Left cardiac atrium (tissue), 4 donors: ENCODE measurements at regions not wholly inside any gene's neighbourhood (a gene's known extent, or its start where the extent isn't known, plus 50 kb on each side); places are given as distances from the start of the nearest gene placed in this dataset.
"Not testable (repeated sequence)": the region's sequence is repeated elsewhere in the genome, so short reads cannot be mapped to it uniquely, and the experiment has no call there.

Source experiments
- ATAC-seq, 2 donors: fragments of 200-7000 bp; cut with Tn5 transposase; one replicate each; pipeline ENCODE4 v1.9.1; 2020; ENCODE audit warnings: mild to moderate bottlenecking in 2 of 2, moderate library complexity in 2 of 2
- DNase-seq: peaks from one replicate; pipeline ENCODE4 v3.0.0-alpha.2; 2020
- intact Hi-C, 2 donors: fragments of 100-400 bp; cut with DNase I; formaldehyde crosslinking; loops; one replicate each; pipeline versions ENCODE4 v1.14.1 to v1.15.1; 2022 to 2023
- donor health status: DM: no; HTN: yes; CAD: no.
- donor health status: DM: no; HTN: yes; CAD: no; lungs with severe emphysema.
- donor health status: DM: yes; HTN: yes; CAD: no.
- donor health status: Dilated cardiomyopathy.

DNA sequence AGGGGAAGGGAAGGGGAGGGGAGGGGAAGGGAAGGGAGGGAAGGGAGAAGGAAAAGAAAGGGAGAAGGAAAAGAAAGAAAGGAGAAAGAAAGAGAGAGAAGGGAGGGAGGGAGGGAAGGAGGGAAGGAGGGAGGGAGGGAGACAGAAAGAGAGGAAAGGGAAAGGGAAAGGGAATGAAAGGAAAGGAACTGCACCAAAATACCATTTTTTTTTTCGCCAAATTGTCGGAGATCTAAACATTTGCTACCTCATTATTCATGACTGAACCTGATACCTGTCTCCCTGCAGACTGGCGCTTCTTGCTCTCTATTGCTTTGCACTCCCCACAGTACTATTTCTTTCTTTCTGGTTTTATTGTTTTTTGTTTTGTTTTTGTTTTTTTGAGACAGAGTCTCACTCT, 117.3 kb upstream of the LGSN start:
- ATAC-seq = no peak

DNA sequence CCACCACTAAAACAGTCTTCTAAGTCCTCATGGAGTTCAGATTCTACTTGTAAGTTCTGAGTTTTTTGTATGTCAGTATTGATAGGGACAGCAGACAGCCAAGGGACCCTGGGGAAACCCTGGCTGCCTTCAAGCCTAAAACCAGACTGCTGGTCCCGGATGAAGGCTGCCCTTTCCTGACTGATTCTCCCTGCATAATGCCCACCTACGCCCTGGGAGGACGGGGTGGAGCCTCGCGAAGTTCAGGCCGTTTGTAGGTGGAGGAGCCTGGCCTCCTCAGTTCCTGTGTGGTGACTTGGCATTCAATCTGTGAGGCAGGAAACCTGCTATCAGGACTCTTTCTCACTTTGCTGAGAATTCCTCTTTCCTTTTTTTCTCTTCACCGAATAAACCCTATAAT, 120.3 kb upstream of the LGSN start:
- intact Hi-C loops = no loop called here
- DNase-seq (no peak), ATAC-seq (no peak)

More for the DNA sequence above, 117.3 kb upstream of the LGSN start:
- no peak for DNase-seq
- intact Hi-C loops = no loop called here

DNA sequence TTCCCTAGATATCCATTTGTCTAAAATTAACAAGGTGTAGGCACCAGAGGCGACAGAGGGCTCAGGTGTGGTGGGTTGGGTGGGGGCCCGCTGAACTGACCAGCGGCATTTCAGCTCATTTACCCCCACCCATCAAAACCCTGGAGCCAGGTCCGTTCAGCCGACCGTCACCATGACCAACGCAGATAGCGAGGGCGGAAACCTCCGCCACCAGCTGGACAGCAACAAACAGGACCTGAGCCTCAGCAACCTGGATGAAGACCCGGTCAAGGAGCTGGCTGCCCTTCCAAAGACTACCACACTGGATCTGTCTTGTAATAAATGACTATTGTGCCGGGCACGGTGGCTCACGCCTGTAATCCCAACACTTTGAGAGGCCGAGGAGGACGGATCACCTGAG, 120.8 kb upstream of the LGSN start:
- ATAC-seq = no peak
- DNase-seq = no peak
- intact Hi-C loops = no loop called here

DNA sequence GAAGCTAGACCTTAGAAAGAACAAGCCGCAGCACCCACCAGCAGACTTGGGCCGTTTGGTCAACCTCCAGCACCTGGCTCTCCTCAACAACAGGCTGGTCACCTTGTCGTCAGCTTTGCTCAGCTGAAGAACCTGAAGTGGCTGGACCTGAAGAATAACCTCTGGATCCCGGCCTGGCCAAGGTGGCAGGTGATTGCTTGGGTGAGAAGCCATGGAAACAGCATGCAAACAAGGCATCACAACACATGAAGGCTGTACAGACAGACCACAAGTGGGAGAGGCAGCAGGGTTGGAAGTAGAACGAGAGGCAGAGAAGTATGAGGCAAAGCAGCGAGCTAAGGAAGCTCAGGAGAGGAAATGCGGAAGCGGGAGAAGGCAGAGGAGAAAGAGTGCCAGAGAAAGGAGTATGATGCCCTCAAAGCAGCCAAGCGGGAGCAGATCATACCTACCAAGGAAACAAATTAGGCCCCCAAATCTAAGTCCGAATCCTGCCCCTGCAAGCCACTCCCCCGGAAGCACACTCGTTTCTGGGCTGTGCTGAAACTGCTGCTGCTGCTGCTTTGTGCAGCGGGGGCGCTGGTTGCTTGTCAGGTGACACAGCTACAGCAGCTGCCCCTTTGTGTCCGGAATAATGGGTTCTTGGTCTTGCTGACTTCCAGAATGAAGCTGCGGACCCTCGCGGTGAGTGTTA, 121.6 kb upstream of the LGSN start:
- ATAC-seq = no peak
- no peak for DNase-seq
- intact Hi-C loops = no loop called here

DNA sequence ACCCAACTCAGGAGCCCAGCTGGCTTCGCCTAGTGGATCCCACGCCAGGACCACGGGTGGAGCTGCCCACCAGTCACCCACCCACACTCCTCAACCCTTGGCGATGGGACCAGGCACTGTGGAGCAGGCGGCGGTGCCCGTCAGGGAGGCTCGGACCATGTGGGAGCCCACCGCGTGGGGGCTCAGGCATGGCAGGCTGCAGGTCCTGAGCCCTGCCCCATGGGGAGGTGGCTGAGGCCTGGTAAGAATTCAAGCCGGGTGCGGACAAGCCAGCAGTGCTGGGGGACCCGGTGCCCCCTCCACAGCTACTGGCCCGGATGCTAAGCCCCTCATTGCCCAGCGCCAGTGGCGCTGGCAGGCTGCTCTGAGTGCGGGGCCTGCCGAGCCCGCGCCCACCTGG, 123.1 kb upstream of the LGSN start:
- DNase-seq (no peak), ATAC-seq (no peak)
- intact Hi-C loops = no loop called here

DNA sequence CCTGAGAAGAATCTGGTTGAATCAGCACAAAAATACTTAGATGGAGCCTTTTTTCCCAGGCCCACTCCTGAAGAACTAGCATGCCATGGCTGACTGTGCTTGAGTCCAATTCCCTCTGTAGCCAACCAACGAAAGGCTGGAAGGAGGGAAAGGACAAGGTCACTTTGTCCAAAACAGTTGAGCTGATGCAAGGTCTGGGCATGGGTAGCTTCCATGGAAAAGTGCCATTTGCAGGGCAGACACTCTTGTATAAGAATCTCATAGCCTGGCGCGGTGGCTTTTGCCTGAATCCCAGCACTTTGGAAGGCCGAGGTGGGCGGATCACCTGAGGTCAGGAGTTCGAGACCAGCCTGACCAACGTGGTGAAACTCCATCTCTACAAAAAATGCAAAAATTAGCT, 125.0 kb upstream of the LGSN start:
- intact Hi-C loops = no loop called here
- ATAC-seq (no peak), DNase-seq (no peak)

DNA sequence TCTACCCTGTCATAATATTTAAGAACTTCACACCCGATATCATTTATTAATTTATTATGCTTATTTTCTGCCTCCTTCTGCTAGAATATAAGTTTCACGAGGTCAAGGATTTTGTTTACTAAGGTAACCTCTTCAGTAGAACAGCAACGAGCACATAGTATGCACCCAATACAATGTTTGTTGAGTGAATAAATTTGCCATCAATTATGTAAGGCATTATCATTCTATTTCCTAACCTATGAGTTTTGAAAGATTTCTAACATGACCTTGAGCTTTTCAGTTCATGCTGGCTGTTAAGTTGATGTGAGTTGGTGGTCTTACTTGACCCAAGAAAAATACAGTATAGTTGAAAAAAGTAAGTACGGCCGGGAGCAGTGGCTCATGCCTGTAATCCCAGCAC, 125.9 kb upstream of the LOC128125822 start:
- DNase-seq (no peak), ATAC-seq (no peak)
- intact Hi-C loops = no loop called here

DNA sequence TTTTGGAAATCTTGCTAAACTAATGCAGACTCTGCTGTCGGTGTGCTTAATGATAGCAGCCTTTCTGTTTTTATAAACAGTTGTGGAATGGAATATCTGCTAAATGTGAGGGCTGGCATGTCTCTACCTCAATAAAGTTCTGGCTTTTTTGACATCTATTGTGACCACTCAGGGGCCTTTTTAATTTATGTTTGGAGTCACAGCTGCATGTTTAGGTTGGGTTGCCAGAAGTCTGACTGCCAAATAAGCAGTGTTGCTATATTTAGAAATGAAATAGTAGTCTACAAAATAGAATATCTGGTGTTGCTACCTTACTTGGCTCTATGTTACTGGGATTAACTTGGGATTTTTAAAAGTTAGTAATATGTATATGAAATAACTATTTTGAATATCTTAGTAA, 125.1 kb upstream of the LOC128125822 start:
- intact Hi-C loops = no loop called here
- DNase-seq = no peak
- no peak for ATAC-seq

DNA sequence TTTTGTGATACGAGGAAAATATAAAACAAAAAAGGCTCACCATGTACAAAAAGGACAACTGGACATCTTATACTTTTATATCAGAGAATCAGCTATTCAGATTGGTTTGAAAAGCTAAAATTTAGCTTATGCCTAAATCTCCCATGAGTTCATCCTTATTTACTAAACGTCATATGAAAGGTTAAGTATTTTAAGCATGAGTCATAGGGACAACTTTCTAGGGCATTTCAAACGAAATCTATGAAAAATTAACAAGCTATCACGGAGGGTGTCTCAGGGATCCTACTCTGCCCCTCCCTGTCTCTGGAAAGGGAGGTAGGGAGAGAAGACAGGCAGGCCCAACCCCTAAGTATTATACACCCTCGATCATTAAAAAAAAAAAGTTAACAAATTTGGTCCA, 124.1 kb upstream of the LOC128125822 start:
- intact Hi-C loops = no loop called here
- no peak for ATAC-seq

DNA sequence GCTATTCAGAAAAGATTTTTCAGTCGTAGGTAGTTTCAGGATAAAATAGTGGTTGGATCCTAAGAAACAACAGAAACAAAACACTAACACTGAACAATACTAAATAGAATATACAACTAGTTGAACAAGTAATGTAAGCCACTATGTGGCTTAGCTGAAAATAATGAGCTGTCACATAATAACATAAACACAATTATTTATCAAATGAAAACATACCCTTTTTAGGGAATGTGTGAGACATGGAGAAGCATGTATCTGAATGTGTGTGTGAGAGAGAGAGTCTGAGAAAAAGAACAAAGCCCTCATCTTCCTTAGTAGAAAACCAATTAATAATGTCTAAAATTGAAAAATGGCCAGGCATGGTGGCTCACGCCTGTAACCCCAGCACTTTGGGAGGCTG, 122.6 kb upstream of the LOC128125822 start:
- DNase-seq = no peak
- no peak for ATAC-seq
- intact Hi-C loops = no loop called here

More for the DNA sequence above, 124.1 kb upstream of the LOC128125822 start:
- no peak for DNase-seq

DNA sequence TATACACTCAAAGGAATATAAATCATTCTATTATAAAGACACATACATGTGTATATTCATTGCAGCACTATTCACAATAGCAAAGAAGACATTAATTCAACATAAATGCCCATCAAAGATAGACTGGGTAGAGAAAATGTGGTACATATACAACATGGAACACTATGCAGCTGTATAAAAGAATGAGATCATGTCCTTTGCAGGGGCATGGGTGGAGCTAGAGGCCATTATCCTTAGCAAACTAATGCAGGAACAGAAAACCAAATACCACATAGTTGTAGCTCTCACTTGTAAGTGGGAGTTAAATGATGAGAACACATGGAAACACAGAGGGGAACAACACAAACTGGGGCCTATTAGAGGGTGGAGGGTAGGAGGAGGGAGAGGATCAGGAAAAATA, 121.0 kb upstream of the LOC128125822 start:
- no peak for ATAC-seq
- intact Hi-C loops = no loop called here
- no peak for DNase-seq

DNA sequence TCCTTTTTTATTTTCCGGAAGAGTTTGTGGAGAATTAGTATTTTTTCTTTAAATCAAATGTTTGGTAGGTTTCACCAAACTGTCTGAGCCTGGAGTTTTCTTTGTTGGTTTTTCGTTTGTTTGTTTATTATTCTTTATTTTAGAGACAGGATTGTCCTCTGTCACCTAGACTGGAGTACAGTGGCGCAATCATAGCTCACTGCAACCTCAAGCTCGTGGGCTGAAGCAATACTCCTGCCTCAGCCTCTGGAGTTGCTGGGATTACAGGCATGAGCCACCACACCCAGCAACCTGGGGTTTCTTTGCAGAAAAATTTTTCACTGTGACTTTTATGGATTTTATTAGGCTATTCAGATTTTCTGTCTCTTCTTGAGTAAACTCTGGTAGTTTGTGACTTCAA, 120.2 kb upstream of the LOC128125822 start:
- intact Hi-C loops = no loop called here
- DNase-seq = no peak
- ATAC-seq = no peak

DNA sequence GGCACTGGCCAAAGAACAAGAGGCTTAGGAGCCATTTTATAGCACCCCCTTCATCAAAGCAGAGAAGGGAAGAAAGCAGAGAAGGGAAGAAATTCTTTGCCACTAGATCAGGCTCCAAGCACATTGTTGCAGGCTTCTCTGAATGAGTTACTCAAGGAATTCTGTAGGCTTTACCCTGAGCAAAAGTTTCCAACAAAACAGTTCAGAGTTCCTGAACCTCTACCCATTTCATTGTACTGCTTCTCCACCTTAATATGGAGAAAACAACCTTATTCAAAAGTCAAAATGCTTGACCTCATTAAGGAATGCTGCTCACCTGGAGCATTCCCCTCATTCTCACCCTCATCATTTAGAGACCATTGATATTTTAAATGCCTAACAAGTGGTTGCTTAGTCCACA, 115.5 kb upstream of the LOC128125822 start:
- DNase-seq (no peak), ATAC-seq (no peak)
- intact Hi-C loops = no loop called here

DNA sequence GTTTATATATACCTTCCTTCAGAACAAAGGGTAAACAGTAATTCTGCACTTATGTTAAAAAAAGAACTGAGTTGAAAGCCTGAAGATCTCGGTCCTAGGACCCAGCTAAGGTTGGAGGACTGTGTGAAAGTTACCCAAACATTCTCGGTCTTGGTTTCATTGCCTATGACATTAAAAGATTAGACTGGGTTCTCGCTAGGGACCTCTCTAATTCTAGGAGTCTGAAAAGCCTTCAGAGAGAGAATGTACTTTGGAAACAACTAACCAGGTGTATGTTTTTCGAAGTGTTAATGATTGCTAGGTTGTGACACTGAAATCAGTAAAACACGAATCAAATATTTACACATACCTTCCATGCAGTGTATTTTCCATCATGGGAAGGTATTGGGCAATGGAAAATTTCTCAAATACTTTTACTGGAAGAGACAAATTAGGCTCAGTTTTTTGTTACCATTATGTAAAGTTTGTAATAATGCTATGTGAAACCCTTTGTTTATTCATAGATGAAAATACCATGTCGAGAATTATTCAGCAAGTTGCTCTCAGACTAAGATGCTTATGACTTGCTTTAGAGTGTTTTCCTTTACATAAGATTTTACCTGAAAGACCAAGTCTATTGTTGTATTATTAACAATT, 113.7 kb upstream of the LOC128125822 start:
- intact Hi-C loops = no loop called here
- ATAC-seq = no peak
- no peak for DNase-seq

DNA sequence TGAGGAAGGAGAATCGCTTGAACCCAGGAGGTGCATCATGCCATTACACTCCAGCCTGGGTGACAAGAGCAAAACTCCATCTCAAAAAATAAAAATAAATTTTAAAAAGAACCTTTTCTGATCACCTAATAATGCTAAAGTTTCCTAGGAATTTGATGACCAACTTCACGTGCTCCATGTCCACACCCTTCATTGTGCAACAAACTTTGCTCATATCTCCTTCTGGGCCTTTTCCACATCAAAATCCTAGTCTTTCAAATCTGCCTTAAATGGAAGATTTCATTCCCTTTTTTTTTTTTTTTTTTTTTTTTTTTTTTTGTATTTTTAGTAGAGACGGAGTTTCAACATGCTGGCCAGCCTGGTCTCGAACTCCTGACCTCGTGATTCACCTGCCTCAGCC, 112.5 kb upstream of the LOC128125822 start:
- intact Hi-C loops = no loop called here
- DNase-seq (no peak), ATAC-seq (no peak)

DNA sequence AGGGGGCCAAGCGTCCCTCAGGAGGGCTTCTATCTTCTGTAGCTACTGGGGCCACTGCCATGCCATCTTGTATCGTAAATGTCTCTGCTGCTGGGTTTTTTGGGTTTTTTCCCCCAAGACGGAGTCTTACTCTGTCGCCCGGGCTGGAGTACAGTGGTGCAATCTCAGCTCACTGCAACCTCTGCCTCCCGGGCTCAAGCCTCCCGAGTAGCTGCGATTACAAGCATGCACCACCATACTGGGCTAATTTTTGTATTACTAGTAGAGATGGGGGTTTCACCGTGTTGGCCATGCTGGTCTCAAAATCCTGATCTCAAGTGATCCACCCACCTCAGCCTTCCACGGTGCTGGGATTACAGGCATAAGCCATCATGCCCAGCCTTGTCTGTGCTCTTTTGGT, 111.3 kb upstream of the LOC128125822 start:
- intact Hi-C loops = no loop called here
- ATAC-seq (no peak), DNase-seq (no peak)

DNA sequence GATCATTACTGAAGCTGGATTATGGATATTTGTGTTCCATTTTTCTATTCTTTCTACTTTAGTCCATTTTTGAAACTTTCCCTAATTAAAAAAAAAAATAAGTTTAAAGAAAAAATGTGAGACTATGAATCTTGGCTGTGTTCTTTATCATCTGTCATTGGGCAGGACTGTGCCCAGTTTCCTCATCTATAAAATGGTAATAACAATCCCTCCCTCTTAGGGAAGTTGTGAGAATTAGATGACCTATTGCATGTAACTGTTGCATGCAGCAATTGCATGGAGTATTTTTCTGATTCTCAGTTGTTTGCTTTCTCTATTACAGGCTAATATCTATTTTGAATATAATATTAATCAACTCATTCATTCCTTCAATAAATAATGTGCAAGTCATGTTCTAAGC, 108.2 kb upstream of the LOC128125822 start:
- no peak for ATAC-seq
- intact Hi-C loops = no loop called here
- no peak for DNase-seq

DNA sequence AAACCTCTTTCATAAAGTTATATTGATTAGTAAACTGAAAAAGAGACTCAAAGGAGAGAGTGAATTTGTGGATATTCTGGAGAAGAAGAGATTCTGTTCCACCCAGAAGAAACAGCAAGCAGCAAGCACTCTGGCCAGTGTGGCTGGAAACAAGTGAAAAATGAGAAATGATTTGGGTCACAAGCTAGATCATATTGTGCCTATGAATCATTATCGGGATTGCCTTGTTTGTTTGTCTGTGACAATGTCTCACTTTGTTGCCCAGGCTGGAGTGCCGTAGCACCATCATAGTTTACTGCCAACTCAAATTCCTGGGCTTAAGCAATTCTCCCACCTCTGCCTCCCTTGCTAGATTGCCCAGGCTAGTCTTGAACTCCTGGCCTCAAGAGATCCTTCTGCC, 106.5 kb upstream of the LOC128125822 start:
- ATAC-seq (no peak), DNase-seq (no peak)
- intact Hi-C loops = no loop called here

DNA sequence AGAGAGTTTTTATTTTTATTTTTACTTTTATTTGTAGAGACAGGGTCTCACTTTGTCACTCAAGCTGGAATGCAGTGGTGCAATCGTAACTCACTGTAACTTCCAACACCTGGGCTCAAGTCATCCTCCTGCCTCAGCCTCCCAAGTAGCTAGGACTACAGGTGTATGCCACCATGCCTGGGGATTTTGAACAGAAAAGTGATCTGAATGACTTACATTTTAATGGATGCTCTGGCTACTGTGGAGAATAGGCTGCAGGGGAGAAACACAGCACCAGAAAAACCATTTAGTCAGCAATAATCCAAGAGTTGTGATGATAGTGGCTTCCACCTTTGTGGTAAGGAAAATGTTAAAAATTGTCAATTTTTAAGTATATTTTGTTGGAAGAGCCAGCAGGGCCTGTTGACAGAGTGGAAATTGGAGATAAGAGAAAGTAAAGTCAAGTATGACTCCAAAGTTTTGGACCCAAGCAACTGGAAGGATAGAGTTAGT, 106.0 kb upstream of the LOC128125822 start:
- DNase-seq (no peak), ATAC-seq (no peak)
- intact Hi-C loops = no loop called here

DNA sequence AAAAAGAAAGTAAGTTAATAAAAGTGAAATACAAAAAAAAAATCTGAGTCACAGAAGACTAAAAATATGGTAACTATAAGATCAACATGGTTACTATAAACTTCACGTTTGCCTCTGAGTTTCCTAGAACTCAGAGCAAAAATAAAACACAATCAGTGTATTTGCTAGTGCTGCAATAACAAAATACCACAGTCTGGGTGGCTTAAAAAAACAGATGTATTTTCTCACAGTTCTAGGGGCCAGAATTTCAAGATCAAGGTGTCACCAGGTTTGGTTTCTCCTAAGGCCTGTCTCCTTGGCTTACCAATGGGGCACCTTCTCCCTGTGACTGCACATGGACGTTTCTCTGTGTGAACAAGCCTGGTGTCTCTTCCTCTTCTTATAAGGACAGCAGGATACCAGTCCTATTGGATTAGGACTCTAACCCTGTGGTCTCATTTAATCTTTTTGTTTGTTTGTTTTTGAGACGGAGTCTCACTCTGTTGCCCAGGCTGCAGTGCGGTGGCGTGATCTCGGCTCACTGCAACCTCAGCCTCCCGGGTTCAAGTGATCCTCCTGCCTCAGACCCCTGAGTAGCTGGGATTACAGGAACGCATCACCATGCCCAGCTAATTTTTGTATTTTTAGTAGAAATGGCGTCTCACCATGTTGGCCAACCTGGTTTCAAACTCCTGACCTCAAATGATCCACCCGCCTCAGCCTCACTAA, 104.9 kb upstream of the LOC128125822 start:
- DNase-seq = no peak
- no peak for ATAC-seq
- intact Hi-C loops = no loop called here

DNA sequence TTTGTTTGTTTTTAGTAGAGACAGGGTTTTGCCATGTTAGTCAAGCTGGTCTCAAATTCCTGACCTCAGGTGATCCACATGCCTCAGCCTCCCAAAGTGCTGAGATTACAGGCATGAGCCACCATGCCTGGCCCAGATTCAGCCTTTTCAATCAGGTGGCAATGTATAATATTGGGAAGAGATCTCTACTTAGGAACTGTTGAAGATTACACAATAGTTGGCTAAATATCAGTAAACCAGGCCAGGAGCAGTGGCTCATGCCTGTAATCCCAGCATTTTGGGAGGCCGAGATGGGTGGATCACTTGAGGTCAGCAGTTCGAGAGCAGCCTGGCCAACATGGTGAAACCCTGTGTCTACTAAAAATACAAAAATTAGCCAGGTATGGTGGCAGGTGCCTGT, 101.1 kb upstream of the LOC128125822 start:
- ATAC-seq, DNase-seq, intact Hi-C loops: not testable (repeated sequence)
